ENCODE measurements at regions not wholly inside any gene's neighbourhood (a gene's known extent, or its start where the extent isn't known, plus 50 kb on each side); places are given as distances from the start of the nearest gene placed in this dataset.

DNA sequence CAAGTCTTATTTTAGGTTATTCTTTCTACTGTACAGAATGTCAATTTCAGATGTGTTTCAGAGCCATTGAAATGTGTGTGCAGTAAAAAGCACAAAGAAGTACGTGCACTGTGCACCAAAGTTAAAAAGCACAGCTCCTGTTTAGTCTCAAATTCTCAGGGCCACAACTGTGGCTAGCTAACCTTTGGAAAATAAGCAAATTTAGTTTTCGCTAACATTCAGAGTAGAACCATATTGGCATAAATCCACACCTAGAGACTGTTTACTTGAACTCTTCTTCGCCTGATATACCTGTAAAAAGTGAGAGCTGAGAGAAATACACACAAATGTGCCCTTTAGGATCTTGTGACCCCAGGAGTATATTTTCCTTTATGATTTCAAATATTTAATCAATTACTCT, 353.9 kb downstream of the TFEC start:
- TF ChIP-seq, protein P1, sequence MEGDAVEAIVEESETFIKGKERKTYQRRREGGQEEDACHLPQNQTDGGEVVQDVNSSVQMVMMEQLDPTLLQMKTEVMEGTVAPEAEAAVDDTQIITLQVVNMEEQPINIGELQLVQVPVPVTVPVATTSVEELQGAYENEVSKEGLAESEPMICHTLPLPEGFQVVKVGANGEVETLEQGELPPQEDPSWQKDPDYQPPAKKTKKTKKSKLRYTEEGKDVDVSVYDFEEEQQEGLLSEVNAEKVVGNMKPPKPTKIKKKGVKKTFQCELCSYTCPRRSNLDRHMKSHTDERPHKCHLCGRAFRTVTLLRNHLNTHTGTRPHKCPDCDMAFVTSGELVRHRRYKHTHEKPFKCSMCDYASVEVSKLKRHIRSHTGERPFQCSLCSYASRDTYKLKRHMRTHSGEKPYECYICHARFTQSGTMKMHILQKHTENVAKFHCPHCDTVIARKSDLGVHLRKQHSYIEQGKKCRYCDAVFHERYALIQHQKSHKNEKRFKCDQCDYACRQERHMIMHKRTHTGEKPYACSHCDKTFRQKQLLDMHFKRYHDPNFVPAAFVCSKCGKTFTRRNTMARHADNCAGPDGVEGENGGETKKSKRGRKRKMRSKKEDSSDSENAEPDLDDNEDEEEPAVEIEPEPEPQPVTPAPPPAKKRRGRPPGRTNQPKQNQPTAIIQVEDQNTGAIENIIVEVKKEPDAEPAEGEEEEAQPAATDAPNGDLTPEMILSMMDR (IDR thresholded peaks at IDR 0.05) = no peak
- TF ChIP-seq POLR2A (IDR thresholded peaks at IDR 0.05) = no peak
- TF ChIP-seq EP300 (IDR thresholded peaks at IDR 0.05) = no peak

Data from suprapubic skin (tissue), 3 donors.